ENCODE measurements at regions not wholly inside any gene's neighbourhood (a gene's known extent, or its start where the extent isn't known, plus 50 kb on each side); places are given as distances from the start of the nearest gene placed in this dataset.

DNA sequence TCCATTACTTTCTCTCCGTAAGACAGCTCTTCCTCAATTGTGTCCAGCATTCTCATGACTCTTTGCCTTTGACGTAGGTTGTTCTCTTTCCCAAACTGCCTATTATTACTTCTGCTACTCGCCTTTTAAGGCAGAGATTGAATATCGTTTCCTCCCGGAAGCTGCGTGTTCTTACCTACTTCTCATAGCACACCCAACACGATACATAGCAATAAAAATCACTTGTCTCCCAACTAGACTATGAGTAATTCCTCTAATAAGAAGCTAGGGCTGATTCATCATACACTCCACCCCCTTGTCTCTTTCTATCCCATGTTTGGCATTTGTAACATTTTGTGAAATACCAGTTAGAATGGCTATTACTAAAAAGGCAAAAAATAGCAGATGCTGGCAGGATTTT, 55.8 kb upstream of the SGIP1 start:
- TF ChIP-seq, protein P1, sequence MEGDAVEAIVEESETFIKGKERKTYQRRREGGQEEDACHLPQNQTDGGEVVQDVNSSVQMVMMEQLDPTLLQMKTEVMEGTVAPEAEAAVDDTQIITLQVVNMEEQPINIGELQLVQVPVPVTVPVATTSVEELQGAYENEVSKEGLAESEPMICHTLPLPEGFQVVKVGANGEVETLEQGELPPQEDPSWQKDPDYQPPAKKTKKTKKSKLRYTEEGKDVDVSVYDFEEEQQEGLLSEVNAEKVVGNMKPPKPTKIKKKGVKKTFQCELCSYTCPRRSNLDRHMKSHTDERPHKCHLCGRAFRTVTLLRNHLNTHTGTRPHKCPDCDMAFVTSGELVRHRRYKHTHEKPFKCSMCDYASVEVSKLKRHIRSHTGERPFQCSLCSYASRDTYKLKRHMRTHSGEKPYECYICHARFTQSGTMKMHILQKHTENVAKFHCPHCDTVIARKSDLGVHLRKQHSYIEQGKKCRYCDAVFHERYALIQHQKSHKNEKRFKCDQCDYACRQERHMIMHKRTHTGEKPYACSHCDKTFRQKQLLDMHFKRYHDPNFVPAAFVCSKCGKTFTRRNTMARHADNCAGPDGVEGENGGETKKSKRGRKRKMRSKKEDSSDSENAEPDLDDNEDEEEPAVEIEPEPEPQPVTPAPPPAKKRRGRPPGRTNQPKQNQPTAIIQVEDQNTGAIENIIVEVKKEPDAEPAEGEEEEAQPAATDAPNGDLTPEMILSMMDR (IDR thresholded peaks at IDR 0.05; ENCODE audit: low read length): no peak
- no peak for TF ChIP-seq EZH2 (IDR thresholded peaks at IDR 0.05; ENCODE audit: borderline replicate concordance, low read length)

Measured in OCI-LY1 (cell line).